H1 (cell line): ENCODE measurements at regions not wholly inside any gene's neighbourhood (a gene's known extent, or its start where the extent isn't known, plus 50 kb on each side); places are given as distances from the start of the nearest gene placed in this dataset.

Experiments used
- CBX8 ChIP-seq: fragments of 300-800, 300-1000 bp; sonication (generic); IDR thresholded peaks from 2 replicates; pipeline ENCODE4 v1.7.1; 2016; ENCODE audit warnings: low read depth, low read length, borderline replicate concordance
- CHD7 ChIP-seq: fragments of 300-600 bp; sonication (generic); IDR thresholded peaks from 2 replicates; pipeline ENCODE4 v1.7.1; 2012; ENCODE audit warnings: low read length, moderate library complexity, mild to moderate bottlenecking, inconsistent platforms; ENCODE audit not compliant: insufficient replicate concordance
- CTCF ChIP-seq, 3 experiments: IDR thresholded peaks; 1 replicate in 2 of 3; 2 replicates in 1 of 3; pipeline versions ENCODE4 v1.5.1 to v1.6.1; 2011; ENCODE audit warnings: low read length in 3 of 3, mild to moderate bottlenecking in 3 of 3, inconsistent platforms in 2 of 3, low read depth in 1 of 3, moderate library complexity in 1 of 3; ENCODE audit not compliant: insufficient read depth in 1 of 3; ENCODE audit errors: control extremely low read depth in 1 of 3
- FOSL1 ChIP-seq: IDR thresholded peaks from 2 replicates; pipeline ENCODE4 v1.6.1; 2011; ENCODE audit warnings: mild to moderate bottlenecking, low read depth, low read length, moderate library complexity; ENCODE audit not compliant: insufficient read depth
- GABPA ChIP-seq: IDR thresholded peaks from 2 replicates; pipeline ENCODE4 v1.6.1; 2011; ENCODE audit warnings: mild to moderate bottlenecking, low read length, moderate library complexity, borderline replicate concordance; ENCODE audit not compliant: insufficient read depth
- SIN3A ChIP-seq, 2 experiments: IDR thresholded peaks in 1 of 2; conservative IDR thresholded peaks in 1 of 2; 2 replicates each; pipeline ENCODE4 v1.6.1; 2011 to 2012; ENCODE audit warnings: low read length in 2 of 2, improper control_type of control experiment in 1 of 2, low read depth in 1 of 2, mild to moderate bottlenecking in 1 of 2
- SP2 ChIP-seq: IDR thresholded peaks from 2 replicates; pipeline ENCODE4 v1.6.1; 2012; ENCODE audit warnings: mild to moderate bottlenecking, low read length, inconsistent platforms
- SRF ChIP-seq: IDR thresholded peaks from 2 replicates; pipeline ENCODE4 v1.6.1; 2011; ENCODE audit warnings: mild to moderate bottlenecking, low read depth, low read length, moderate library complexity
- TAF1 ChIP-seq: IDR thresholded peaks from 2 replicates; pipeline ENCODE4 v1.6.1; 2011; ENCODE audit warnings: mild to moderate bottlenecking, low read depth, low read length

GRCh38 chr10:124162774-124163354 lies 69.5 kb upstream of the CHST15 start (continued):
- TF ChIP-seq CHD7: no peak
- TF ChIP-seq FOSL1: no peak
- TF ChIP-seq TAF1: no peak
- no peak for TF ChIP-seq GABPA
- TF ChIP-seq SP2: no peak
- no peak for TF ChIP-seq CTCF (IDR thresholded peaks at IDR 0.05; ENCODE audit: control extremely low read depth in 1 of 3, insufficient read depth in 1 of 3, low read depth in 1 of 3, low read length in 3 of 3)
- no peak for TF ChIP-seq SRF
- TF ChIP-seq SIN3A (conservative IDR thresholded peaks at IDR 0.05 in 1 of 2, IDR thresholded peaks at IDR 0.05 in 1 of 2; ENCODE audit: low read depth in 1 of 2, low read length in 2 of 2): no peak
- TF ChIP-seq CBX8: no peak
